GM20000 (cell line): ENCODE measurements at regions not wholly inside any gene's neighbourhood (a gene's known extent, or its start where the extent isn't known, plus 50 kb on each side); places are given as distances from the start of the nearest gene placed in this dataset.

ENCODE experiments used
- DNase-seq: peaks from one replicate; pipeline ENCODE4 v3.0.0; 2012; ENCODE audit warnings: low spot score
- CTCF ChIP-seq: IDR thresholded peaks from 2 replicates; pipeline ENCODE4 v1.5.1; 2012; ENCODE audit warnings: mild to moderate bottlenecking, control low read depth; ENCODE audit errors: extremely low read depth, missing control alignments

GRCh38 chr2:62304429-62305417 lies 108.8 kb downstream of the B3GNT2 start:
- no peak for DNase-seq
- TF ChIP-seq CTCF = no peak

- no peak for TF ChIP-seq CTCF
- peak; percentile 47 for DNase-seq
Measured at GRCh38 chr2:62303788-62304187, 107.9 kb downstream of the B3GNT2 start.

- no peak for TF ChIP-seq CTCF
- no peak for DNase-seq
Measured at GRCh38 chr2:62302631-62303435, 106.9 kb downstream of the B3GNT2 start.

GRCh38 chr2:62300925-62301324 lies 105.0 kb downstream of the B3GNT2 start:
- no peak for DNase-seq
- no peak for TF ChIP-seq CTCF

GRCh38 chr2:62297624-62298010 lies 101.7 kb downstream of the B3GNT2 start:
- no peak for TF ChIP-seq CTCF
- DNase-seq = no peak

GRCh38 chr2:62296832-62297623 lies 101.1 kb downstream of the B3GNT2 start:
- no peak for DNase-seq
- no peak for TF ChIP-seq CTCF
